B cell (primary cell): ENCODE measurements at regions not wholly inside any gene's neighbourhood (a gene's known extent, or its start where the extent isn't known, plus 50 kb on each side); places are given as distances from the start of the nearest gene placed in this dataset.

ENCODE experiments used
- ATAC-seq: fragments of 200-7000 bp; cut with Tn5 transposase; one replicate; pipeline ENCODE4 v1.10.0; 2021; ENCODE audit warnings: low read depth, mild to moderate bottlenecking, moderate number of reproducible peaks, moderate library complexity
- CTCF ChIA-PET: fragments of 350-600 bp; sonication (Branson Sonifier 250); formaldehyde crosslinking; loops from one replicate; lab custom pipeline; 2021; ENCODE audit warnings: antibody characterized with exemption, inconsistent platforms; lab: Charles Lee
- POLR2A ChIA-PET: fragments of 350-600 bp; sonication (Branson Sonifier 250); formaldehyde crosslinking; loops from one replicate; lab custom pipeline; 2021; ENCODE audit warnings: antibody characterized with exemption; lab: Charles Lee
- DNase-seq: peaks from one replicate; pipeline ENCODE4 v3.0.0; 2013
- H2AFZ ChIP-seq: 2 replicates; pipeline ENCODE4 v1.6.1; 2012; ENCODE audit warnings: mild to moderate bottlenecking, low read depth, low read length; ENCODE audit not compliant: insufficient read depth, poor library complexity, severe bottlenecking
- H3K27ac ChIP-seq, 2 donors: 1 replicate in 1 of 2; 2 replicates in 1 of 2; pipeline ENCODE4 v1.5.1; 2012 to 2013; ENCODE audit warnings: low read length in 2 of 2, mild to moderate bottlenecking in 2 of 2, moderate library complexity in 1 of 2
- H3K27me3 ChIP-seq, 4 experiments: fragments of 200-600 bp in 1 of 4; sonication (generic) in 1 of 4; replicated peaks in 1 of 4; 1 replicate in 2 of 4; 2 replicates in 2 of 4; pipeline versions ENCODE4 v1.6.1 to v1.7.0; 2013 to 2016; ENCODE audit warnings: low read length in 3 of 4, mild to moderate bottlenecking in 2 of 4, mixed read lengths in 1 of 4, moderate library complexity in 1 of 4; ENCODE audit not compliant: insufficient read depth in 4 of 4, control insufficient read depth in 3 of 4; ENCODE audit errors: control extremely low read depth in 1 of 4
- H3K36me3 ChIP-seq, 2 experiments: replicated peaks in 1 of 2; 1 replicate in 1 of 2; 2 replicates in 1 of 2; pipeline versions ENCODE4 v1.6.1 to v1.7.1; 2013; ENCODE audit warnings: low read length in 1 of 2; ENCODE audit not compliant: insufficient read depth in 2 of 2, control insufficient read depth in 1 of 2; ENCODE audit errors: control extremely low read depth in 1 of 2, extremely low read depth in 1 of 2
- H3K4me1 ChIP-seq, 2 donors: fragments of 200-600 bp in 1 of 2; sonication (generic) in 1 of 2; 1 replicate in 1 of 2; 2 replicates in 1 of 2; pipeline versions ENCODE4 v1.5.1 to v1.6.1; 2013 to 2017; ENCODE audit warnings: low read length in 2 of 2; ENCODE audit not compliant: control insufficient read depth in 2 of 2, insufficient read depth in 2 of 2
- H3K4me2 ChIP-seq: replicated peaks from 2 replicates; pipeline ENCODE3; 2012; ENCODE audit warnings: mild to moderate bottlenecking, low read depth, low read length; ENCODE audit not compliant: poor library complexity, severe bottlenecking
- H3K4me3 ChIP-seq, 5 experiments: fragments of 200-600 bp in 1 of 5; sonication (generic) in 1 of 5; 1 replicate in 3 of 5; 2 replicates in 2 of 5; pipeline versions ENCODE4 v1.5.1 to v1.7.0; 2011 to 2016; ENCODE audit warnings: low read length in 4 of 5, mild to moderate bottlenecking in 4 of 5, low read depth in 2 of 5, control low read depth in 1 of 5, moderate library complexity in 1 of 5; ENCODE audit not compliant: insufficient read depth in 1 of 5; ENCODE audit errors: control extremely low read depth in 1 of 5, extremely low read depth in 1 of 5
- H3K79me2 ChIP-seq: fragments of 200-600 bp; sonication (generic); one replicate; pipeline ENCODE4 v1.6.0; 2016; ENCODE audit warnings: low read length; ENCODE audit not compliant: control insufficient read depth, insufficient read depth
- H3K9ac ChIP-seq: fragments of 200-600 bp; sonication (generic); 2 replicates; pipeline ENCODE4 v1.6.1; 2017; ENCODE audit warnings: mild to moderate bottlenecking, low read length, moderate library complexity
- H3K9me3 ChIP-seq, 3 donors: one replicate each; pipeline versions ENCODE4 v1.6.1 to v1.7.1; 2013; ENCODE audit warnings: low read length in 2 of 3; ENCODE audit not compliant: control insufficient read depth in 2 of 3, insufficient read depth in 1 of 3; ENCODE audit errors: control extremely low read depth in 1 of 3
- H4K20me1 ChIP-seq: 2 replicates; pipeline ENCODE4 v1.6.0; 2012; ENCODE audit warnings: mild to moderate bottlenecking, low read length; ENCODE audit not compliant: insufficient read depth, control insufficient read depth, poor library complexity, severe bottlenecking
- H3K27ac Mint-ChIP-seq: one replicate; pipeline ENCODE4 v1.8.0; 2021; ENCODE audit warnings: mixed read lengths
- H3K27me3 Mint-ChIP-seq: one replicate; pipeline ENCODE4 v1.8.0; 2021; ENCODE audit warnings: mixed read lengths
- H3K4me1 Mint-ChIP-seq: one replicate; pipeline ENCODE4 v1.8.0; 2021; ENCODE audit warnings: mixed read lengths
- H3K4me3 Mint-ChIP-seq: one replicate; pipeline ENCODE4 v1.8.0; 2021; ENCODE audit warnings: mixed read lengths
- H3K9me3 Mint-ChIP-seq: one replicate; pipeline ENCODE4 v1.8.0; 2022; ENCODE audit warnings: mixed read lengths; ENCODE audit not compliant: insufficient read depth
- EZH2 ChIP-seq: IDR thresholded peaks from 2 replicates; pipeline ENCODE4 v1.6.1; 2012; ENCODE audit warnings: borderline replicate concordance, low read depth, mild to moderate bottlenecking, moderate library complexity, low read length; ENCODE audit not compliant: insufficient read depth, poor library complexity, severe bottlenecking
- WGBS: methylation state at CpG from one replicate; pipeline ENCODE4 v1.1.5; 2013; ENCODE audit warnings: missing lambda C conversion rate; ENCODE audit not compliant: insufficient coverage; 5-methylcytosine and 5-hydroxymethylcytosine counted together
- intact Hi-C: fragments of 100-400 bp; cut with micrococcal nuclease; formaldehyde crosslinking; loops from one replicate; pipeline ENCODE4 v1.10.0; 2022
- TF ChIP-seq, protein P1 (sequence below): fragments of 200-600 bp; IDR thresholded peaks from one replicate; pipeline ENCODE4 v1.8.0; 2022; ENCODE audit warnings: antibody characterized with exemption, mild to moderate bottlenecking

- Histone ChIP-seq H2AFZ (no peak overlapping the region), H3K27ac (no peak overlapping the region), H3K9ac (no peak overlapping the region), H3K4me2 (no peak overlapping the region), H3K27me3 (no peaks in the 10 kb centered on the region), H3K4me1 (peaks cover 11 to 18% of the 10 kb centered on the region in 2 donors), H3K36me3 (no peaks in the 10 kb centered on the region), H3K9me3 (peaks cover 0 to 15% (median 7%) of the 10 kb centered on the region in 3 donors), H3K4me3 (no peak overlapping the region), H4K20me1 (no peaks in the 10 kb centered on the region), H3K79me2 (no peaks in the 10 kb centered on the region)
- H3K4me1 Mint-ChIP-seq = peaks cover 17% of the 10 kb centered on the region
- no peak for TF ChIP-seq EZH2
- TF ChIP-seq, protein P1, sequence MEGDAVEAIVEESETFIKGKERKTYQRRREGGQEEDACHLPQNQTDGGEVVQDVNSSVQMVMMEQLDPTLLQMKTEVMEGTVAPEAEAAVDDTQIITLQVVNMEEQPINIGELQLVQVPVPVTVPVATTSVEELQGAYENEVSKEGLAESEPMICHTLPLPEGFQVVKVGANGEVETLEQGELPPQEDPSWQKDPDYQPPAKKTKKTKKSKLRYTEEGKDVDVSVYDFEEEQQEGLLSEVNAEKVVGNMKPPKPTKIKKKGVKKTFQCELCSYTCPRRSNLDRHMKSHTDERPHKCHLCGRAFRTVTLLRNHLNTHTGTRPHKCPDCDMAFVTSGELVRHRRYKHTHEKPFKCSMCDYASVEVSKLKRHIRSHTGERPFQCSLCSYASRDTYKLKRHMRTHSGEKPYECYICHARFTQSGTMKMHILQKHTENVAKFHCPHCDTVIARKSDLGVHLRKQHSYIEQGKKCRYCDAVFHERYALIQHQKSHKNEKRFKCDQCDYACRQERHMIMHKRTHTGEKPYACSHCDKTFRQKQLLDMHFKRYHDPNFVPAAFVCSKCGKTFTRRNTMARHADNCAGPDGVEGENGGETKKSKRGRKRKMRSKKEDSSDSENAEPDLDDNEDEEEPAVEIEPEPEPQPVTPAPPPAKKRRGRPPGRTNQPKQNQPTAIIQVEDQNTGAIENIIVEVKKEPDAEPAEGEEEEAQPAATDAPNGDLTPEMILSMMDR = no peak
- no peak overlapping the region for H3K27ac Mint-ChIP-seq
- no peaks in the 10 kb centered on the region for H3K9me3 Mint-ChIP-seq
- ChIA-PET POLR2A (no interaction called here), CTCF (no interaction called here)
- DNase-seq = no peak
- ATAC-seq = no peak
- H3K4me3 Mint-ChIP-seq = no peak overlapping the region
- peaks cover 5% of the 10 kb centered on the region for H3K27me3 Mint-ChIP-seq
- WGBS = 92% methylated on average over 26 of the region's 32 CpGs
- intact Hi-C loops = no loop called here
These were observed 161.5 kb downstream of the HSD17B3 start for GRCh38 chr9:96140296-96141127.

DNA sequence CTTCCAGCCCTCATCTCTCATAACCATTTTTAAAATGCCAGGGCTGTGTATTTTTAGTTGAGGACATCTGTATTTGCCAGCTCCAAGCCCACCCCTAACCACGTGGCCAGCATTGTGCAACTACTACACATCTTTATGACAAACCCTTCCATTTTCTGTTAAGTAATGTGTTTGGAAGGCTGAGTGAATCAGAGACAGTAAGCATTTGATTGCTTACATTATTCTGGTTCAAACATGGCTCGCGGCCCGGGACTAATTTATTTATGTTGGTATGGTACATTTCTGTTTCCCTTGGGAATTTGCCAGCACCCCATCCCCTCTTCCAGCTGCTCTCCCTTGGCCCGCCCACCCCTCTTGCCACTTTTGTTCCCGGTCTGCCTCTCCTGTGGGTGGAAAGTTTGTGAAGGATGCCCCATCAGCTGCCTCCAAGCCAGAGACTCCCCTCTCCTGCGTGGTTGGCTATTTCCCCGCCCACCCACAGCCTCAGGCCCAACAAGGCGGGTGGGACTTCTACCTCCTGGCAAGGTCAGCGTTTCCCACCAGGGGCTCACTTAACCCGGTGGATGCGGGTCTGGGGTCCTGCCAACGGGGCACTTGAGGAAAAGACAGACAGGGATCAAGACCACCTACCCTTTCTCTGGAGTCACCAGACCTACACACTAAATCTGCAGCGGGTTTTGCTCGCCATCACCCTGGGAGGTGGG lies 162.2 kb downstream of the HSD17B3 start:
- no peak overlapping the region for H3K9ac ChIP-seq
- H3K36me3 ChIP-seq = no peaks in the 10 kb centered on the region
- peaks cover 11 to 18% of the 10 kb centered on the region in 2 donors for H3K4me1 ChIP-seq
- H3K9me3 Mint-ChIP-seq = no peaks in the 10 kb centered on the region
- DNase-seq = no peak
- no peak overlapping the region for H3K27ac Mint-ChIP-seq
- H3K4me1 Mint-ChIP-seq = peaks cover 17% of the 10 kb centered on the region
- H2AFZ ChIP-seq = no peak overlapping the region
- ATAC-seq = no peak
- H3K79me2 ChIP-seq = no peaks in the 10 kb centered on the region
- CTCF ChIA-PET = no interaction called here
- H3K4me3 Mint-ChIP-seq = no peak overlapping the region
- H3K4me2 ChIP-seq = no peak overlapping the region
- no peaks in the 10 kb centered on the region for H3K27me3 ChIP-seq
- H4K20me1 ChIP-seq = no peaks in the 10 kb centered on the region
- 91% methylated on average over 10 of the region's 15 CpGs for WGBS
- peaks cover 0 to 15% (median 7%) of the 10 kb centered on the region in 3 donors for H3K9me3 ChIP-seq
- POLR2A ChIA-PET = no interaction called here
- peaks cover 3% of the 10 kb centered on the region for H3K27me3 Mint-ChIP-seq
- no peak overlapping the region for H3K27ac ChIP-seq
- no peak for TF ChIP-seq EZH2
- TF ChIP-seq, protein P1 = no peak
- intact Hi-C loops = no loop called here
- H3K4me3 ChIP-seq = no peak overlapping the region
